GM12878 (cell line): ENCODE measurements at regions not wholly inside any gene's neighbourhood (a gene's known extent, or its start where the extent isn't known, plus 50 kb on each side); places are given as distances from the start of the nearest gene placed in this dataset.

Experiments
- ATAC-seq: fragments of 200-7000 bp; cut with Tn5 transposase; 3 replicates; pipeline ENCODE4 v1.9.1; 2020; ENCODE audit warnings: mild to moderate bottlenecking, moderate library complexity
- BruUV-seq: library from RNA; stranded (reverse); fragments of 400-500 nt; replicated peaks from 2 replicates; lab custom pipeline; 2021; lab: Mats Ljungman, UMichigan
- CTCF ChIA-PET: fragments of 300-600 bp; sonication (Branson Sonifier 250); formaldehyde crosslinking; extraction: SDS; loops from one replicate; lab custom pipeline; 2021; ENCODE audit warnings: inconsistent platforms; lab: Yijun Ruan, JAX
- POLR2A ChIA-PET: fragments of 350-600 bp; formaldehyde crosslinking; extraction: SDS; loops from one replicate; lab custom pipeline; 2021; ENCODE audit warnings: inconsistent platforms; lab: Charles Lee
- RAD21 ChIA-PET: fragments of 300-600 bp; sonication (Branson Sonifier 250); formaldehyde crosslinking; loops from one replicate; lab custom pipeline; 2023; ENCODE audit warnings: antibody characterized with exemption; ENCODE audit not compliant: unreplicated experiment; lab: Charles Lee
- SMC1A ChIA-PET: fragments of 300-600 bp; sonication (Branson Sonifier 250); formaldehyde crosslinking; loops from one replicate; lab custom pipeline; 2023; ENCODE audit not compliant: unreplicated experiment, uncharacterized antibody; lab: Charles Lee
- DNase-seq: peaks from one replicate; pipeline ENCODE4 v3.0.0-alpha.2; 2011; ENCODE audit warnings: low read depth, low spot score
- FAIRE-seq: peaks from 3 replicates; lab custom pipeline; 2011; peaks lifted over from hg19 to GRCh38; lab: Jason Lieb, UNC
- H2AFZ ChIP-seq: 2 replicates; pipeline ENCODE4 v1.6.0; 2011; ENCODE audit warnings: low read depth, low read length, control low read depth; ENCODE audit not compliant: control insufficient read depth
- H3K27ac ChIP-seq: 2 replicates; pipeline ENCODE4 v1.5.1; 2011; ENCODE audit warnings: control low read depth; ENCODE audit not compliant: control insufficient read depth, insufficient read depth
- H3K27me3 ChIP-seq, 2 experiments: replicated peaks in 1 of 2; 2 replicates each; pipeline versions ENCODE4 v1.6.0 to v1.6.1; 2011; ENCODE audit warnings: low read length in 1 of 2; ENCODE audit not compliant: control insufficient read depth in 2 of 2, insufficient read depth in 2 of 2
- H3K36me3 ChIP-seq, 2 experiments: 2 replicates each; pipeline ENCODE4 v1.5.1; 2011; ENCODE audit warnings: low read length in 1 of 2; ENCODE audit not compliant: control insufficient read depth in 2 of 2, insufficient read depth in 2 of 2
- H3K4me1 ChIP-seq: 2 replicates; pipeline ENCODE4 v1.6.1; 2011; ENCODE audit warnings: mild to moderate bottlenecking, low read length, moderate library complexity, mixed read lengths; ENCODE audit not compliant: control insufficient read depth, insufficient read depth
- H3K4me2 ChIP-seq: 2 replicates; pipeline ENCODE4 v1.6.0; 2011; ENCODE audit warnings: control low read depth; ENCODE audit not compliant: control insufficient read depth, insufficient read depth
- H3K4me3 ChIP-seq: fragments of 200-600 bp; sonication (generic); 2 replicates; pipeline ENCODE4 v1.5.1; 2016
- H3K79me2 ChIP-seq: 2 replicates; pipeline ENCODE4 v1.6.0; 2011; ENCODE audit warnings: low read length; ENCODE audit not compliant: control insufficient read depth, insufficient read depth
- H3K9ac ChIP-seq: 2 replicates; pipeline ENCODE4 v1.8.0; 2011; ENCODE audit warnings: low read length, control low read depth, mixed read lengths; ENCODE audit not compliant: control insufficient read depth, insufficient read depth
- H3K9me3 ChIP-seq: replicated peaks from 3 replicates; pipeline ENCODE4 v1.5.1; 2011; ENCODE audit warnings: mild to moderate bottlenecking, low read length; ENCODE audit not compliant: control insufficient read depth, insufficient read depth
- H4K20me1 ChIP-seq: 2 replicates; pipeline ENCODE4 v1.6.0; 2011; ENCODE audit not compliant: control insufficient read depth, insufficient read depth
- BHLHE40 ChIP-seq, 2 experiments: fragments of 450-650 bp in 1 of 2; IDR thresholded peaks; 2 replicates each; pipeline ENCODE4 v1.6.1; 2011 to 2017; ENCODE audit warnings: low read depth in 2 of 2, borderline replicate concordance in 1 of 2, improper control_type of control experiment in 1 of 2, low read length in 1 of 2, mild to moderate bottlenecking in 1 of 2
- CHD2 ChIP-seq: IDR thresholded peaks from 2 replicates; pipeline ENCODE4 v1.6.1; 2011; ENCODE audit warnings: low read depth, low read length, improper control_type of control experiment, borderline replicate concordance
- ESRRA ChIP-seq: IDR thresholded peaks from 2 replicates; pipeline ENCODE4 v1.6.1; 2012; ENCODE audit warnings: mild to moderate bottlenecking, low read length, improper control_type of control experiment
- EZH2 ChIP-seq: IDR thresholded peaks from 2 replicates; pipeline ENCODE4 v1.6.1; 2012; ENCODE audit warnings: low read depth, mild to moderate bottlenecking, control low read depth, inconsistent platforms, low read length, borderline replicate concordance; ENCODE audit not compliant: control insufficient read depth
- IRF3 ChIP-seq: fragments of 450-650 bp; IDR thresholded peaks from 2 replicates; pipeline ENCODE4 v1.6.1; 2014; ENCODE audit warnings: mild to moderate bottlenecking
- IRF5 ChIP-seq: fragments of 450-650 bp; IDR thresholded peaks from 2 replicates; pipeline ENCODE4 v1.6.1; 2017; ENCODE audit warnings: borderline replicate concordance
- JUND ChIP-seq: IDR thresholded peaks from 2 replicates; pipeline ENCODE4 v1.6.1; 2012; ENCODE audit warnings: low read depth, mild to moderate bottlenecking, low read length, improper control_type of control experiment, moderate library complexity
- MEF2A ChIP-seq: IDR thresholded peaks from 2 replicates; pipeline ENCODE4 v1.6.1; 2011; ENCODE audit warnings: low read depth, mild to moderate bottlenecking, low read length, moderate library complexity; ENCODE audit not compliant: insufficient read depth
- NBN ChIP-seq: fragments of 450-650 bp; IDR thresholded peaks from 2 replicates; pipeline ENCODE4 v1.6.1; 2016
- NFIC ChIP-seq: IDR thresholded peaks from 2 replicates; pipeline ENCODE4 v1.6.1; 2012; ENCODE audit warnings: low read depth, mild to moderate bottlenecking, inconsistent platforms, low read length, moderate library complexity
- NFXL1 ChIP-seq: fragments of 450-650 bp; IDR thresholded peaks from 2 replicates; pipeline ENCODE4 v1.6.1; 2017; ENCODE audit warnings: antibody characterized with exemption, mild to moderate bottlenecking, borderline replicate concordance
- NR2C1 ChIP-seq: fragments of 450-650 bp; IDR thresholded peaks from 2 replicates; pipeline ENCODE4 v1.6.1; 2017; ENCODE audit warnings: antibody characterized with exemption, mild to moderate bottlenecking, moderate library complexity
- REST ChIP-seq: IDR thresholded peaks from 2 replicates; pipeline ENCODE4 v1.6.1; 2012; ENCODE audit warnings: mild to moderate bottlenecking, low read depth, low read length
- RFX5 ChIP-seq: IDR thresholded peaks from 2 replicates; pipeline ENCODE4 v1.6.1; 2011; ENCODE audit warnings: low read depth, low read length, improper control_type of control experiment
- TBL1XR1 ChIP-seq: IDR thresholded peaks from 2 replicates; pipeline ENCODE4 v1.6.1; 2012; ENCODE audit warnings: low read depth, low read length, improper control_type of control experiment
- USF1 ChIP-seq: IDR thresholded peaks from 2 replicates; pipeline ENCODE4 v1.6.1; 2011; ENCODE audit warnings: borderline replicate concordance, low read depth, mild to moderate bottlenecking, moderate library complexity, mixed read lengths, low read length; ENCODE audit not compliant: insufficient read depth; ENCODE audit errors: extremely low read length
- ZNF622 ChIP-seq: fragments of 450-650 bp; IDR thresholded peaks from 2 replicates; pipeline ENCODE4 v1.6.1; 2017; ENCODE audit warnings: mild to moderate bottlenecking, inconsistent platforms
- ZSCAN29 ChIP-seq: fragments of 450-650 bp; IDR thresholded peaks from 2 replicates; pipeline ENCODE4 v1.6.1; 2017; ENCODE audit warnings: mild to moderate bottlenecking, moderate library complexity
- WGBS: methylation state at CpG from one replicate; pipeline ENCODE4 v1.1.6; 2016; ENCODE audit warnings: low lambda C conversion rate; ENCODE audit not compliant: insufficient replicate concordance, insufficient coverage; ENCODE audit errors: missing lambda C conversion rate; 5-methylcytosine and 5-hydroxymethylcytosine counted together
- in situ Hi-C: fragments of 300-500 bp; cut with MboI; formaldehyde crosslinking; loops from 9 replicates; pipeline ENCODE4 v1.14.3; 2018; ENCODE audit warnings: mixed read lengths
- intact Hi-C: fragments of 100-400 bp; cut with micrococcal nuclease; formaldehyde crosslinking; loops from one replicate; pipeline ENCODE4 v1.14.2; 2022; ENCODE audit not compliant: unreplicated experiment

- BruUV-seq, result no TSS peak
- no peak for DNase-seq
- no peak for ATAC-seq
- no peaks in the 10 kb centered on the region for H3K9me3 ChIP-seq
- ChIA-PET CTCF (no interaction called here), SMC1A (no interaction called here), POLR2A (no interaction called here)
- no peaks in the 10 kb centered on the region for H3K4me1 ChIP-seq
- in situ Hi-C loops, result no loop called here
- intact Hi-C loops, result no loop called here
- H3K36me3 ChIP-seq, result no peaks in the 10 kb centered on the region
- H3K27ac ChIP-seq, result no peak overlapping the region
- no peaks in the 10 kb centered on the region for H3K79me2 ChIP-seq
- no peak overlapping the region for H3K9ac ChIP-seq
- 73% methylated on average over 1 of the region's 1 CpG for WGBS
- no peak for TF ChIP-seq CHD2
- no peak for TF ChIP-seq MEF2A
- TF ChIP-seq ZSCAN29, result no peak
- no peak for TF ChIP-seq NR2C1
- no peak for TF ChIP-seq ZNF622
- TF ChIP-seq IRF5, result no peak
- no peak for TF ChIP-seq USF1
- TF ChIP-seq REST, result no peak
- TF ChIP-seq JUND, result no peak
- TF ChIP-seq TBL1XR1, result no peak
- TF ChIP-seq NFXL1, result no peak
- no peak for TF ChIP-seq BHLHE40 (IDR thresholded peaks at IDR 0.05; ENCODE audit: borderline replicate concordance in 1 of 2, low read depth in 2 of 2, low read length in 1 of 2)
- TF ChIP-seq EZH2, result no peak
- no peak for TF ChIP-seq ESRRA
- no peak for TF ChIP-seq NFIC
- no peak for TF ChIP-seq NBN
- no peak for TF ChIP-seq IRF3
- TF ChIP-seq RFX5, result no peak
- TF ChIP-seq, all 136 proteins: peak for 0
- no peak for FAIRE-seq
- Histone ChIP-seq H3K4me3 (no peak overlapping the region), H4K20me1 (no peaks in the 10 kb centered on the region), H3K4me2 (no peak overlapping the region), H3K27me3 (no peaks in the 10 kb centered on the region), H2AFZ (no peak overlapping the region)
- RAD21 ChIA-PET, result no interaction called here
Measured at GRCh38 chr4:123904882-123905281, 508.3 kb downstream of the SPRY1 start.
